ENCODE measurements at regions not wholly inside any gene's neighbourhood (a gene's known extent, or its start where the extent isn't known, plus 50 kb on each side); places are given as distances from the start of the nearest gene placed in this dataset.

GRCh38 chr2:21794611-21795010, 670.8 kb downstream of the TDRD15 start:
- no peak for TF ChIP-seq CTCF (IDR thresholded peaks at IDR 0.05; ENCODE audit: low read depth, low read length, poor library complexity, severe bottlenecking)
- TF ChIP-seq EZH2phosphoT487 (IDR thresholded peaks at IDR 0.05; ENCODE audit: borderline replicate concordance, low read length), result no peak
